Erythroblast (primary cell): ENCODE measurements at regions not wholly inside any gene's neighbourhood (a gene's known extent, or its start where the extent isn't known, plus 50 kb on each side); places are given as distances from the start of the nearest gene placed in this dataset.

Source experiments
- DNase-seq, 2 experiments: peaks; one replicate each; lab custom pipeline; 2025; lab: John Stamatoyannopoulos, UW
- GATA1 ChIP-seq: IDR thresholded peaks from 2 replicates; pipeline ENCODE4 v1.6.1; 2011; ENCODE audit warnings: low read depth, mild to moderate bottlenecking, control low read depth, low read length, moderate library complexity
- POLR2A ChIP-seq: IDR thresholded peaks from 2 replicates; pipeline ENCODE4 v1.6.1; 2011; ENCODE audit warnings: mild to moderate bottlenecking, low read length

- TF ChIP-seq GATA1 (no peak), POLR2A (no peak)
- no peak for DNase-seq
Measured at GRCh38 chr4:171181090-171181489, 632.1 kb upstream of the GALNTL6 start.

GRCh38 chr4:171170671-171171070 lies 642.5 kb upstream of the GALNTL6 start:
- DNase-seq = no peak
- TF ChIP-seq POLR2A (no peak), GATA1 (no peak)

GRCh38 chr4:171169396-171169795 lies 643.8 kb upstream of the GALNTL6 start:
- no peak for DNase-seq
- TF ChIP-seq GATA1 = no peak
- no peak for TF ChIP-seq POLR2A

GRCh38 chr4:171162478-171162877 lies 650.7 kb upstream of the GALNTL6 start:
- TF ChIP-seq POLR2A = no peak
- TF ChIP-seq GATA1 = no peak
- no peak for DNase-seq

- DNase-seq = no peak
- TF ChIP-seq POLR2A = no peak
- no peak for TF ChIP-seq GATA1
Measured at GRCh38 chr4:171157462-171158082, 655.6 kb upstream of the GALNTL6 start.

- TF ChIP-seq GATA1 = no peak
- no peak for TF ChIP-seq POLR2A
- no peak for DNase-seq
Measured at GRCh38 chr4:171142639-171143038, 670.6 kb upstream of the GALNTL6 start.

- DNase-seq = no peak
- TF ChIP-seq GATA1 (no peak), POLR2A (no peak)
Measured at GRCh38 chr4:171142045-171142444, 671.2 kb upstream of the GALNTL6 start.

- TF ChIP-seq GATA1 (no peak), POLR2A (no peak)
- peak in 1 of 2 experiments; percentile 0 for DNase-seq
Measured at GRCh38 chr4:171130256-171130801, 682.9 kb upstream of the GALNTL6 start.

GRCh38 chr4:171118091-171118490 lies 695.1 kb upstream of the GALNTL6 start:
- no peak for TF ChIP-seq POLR2A
- no peak for TF ChIP-seq GATA1
- no peak for DNase-seq

- TF ChIP-seq POLR2A (no peak), GATA1 (no peak)
- DNase-seq = no peak
Measured at GRCh38 chr4:171117457-171117856, 695.7 kb upstream of the GALNTL6 start.

GRCh38 chr4:171101845-171102244 lies 711.4 kb upstream of the GALNTL6 start:
- DNase-seq = no peak
- no peak for TF ChIP-seq GATA1
- no peak for TF ChIP-seq POLR2A

GRCh38 chr4:171087089-171087488 lies 726.1 kb upstream of the GALNTL6 start:
- TF ChIP-seq POLR2A (no peak), GATA1 (no peak)
- DNase-seq = no peak

- TF ChIP-seq GATA1 (no peak), POLR2A (no peak)
- no peak for DNase-seq
Measured at GRCh38 chr4:171067422-171067821, 745.8 kb upstream of the GALNTL6 start.

GRCh38 chr4:171049380-171049779 lies 763.8 kb upstream of the GALNTL6 start:
- DNase-seq = no peak
- TF ChIP-seq GATA1 (no peak), POLR2A (no peak)

GRCh38 chr4:171042989-171043524 lies 770.1 kb upstream of the GALNTL6 start:
- TF ChIP-seq GATA1 (no peak), POLR2A (no peak)
- no peak for DNase-seq
